Smooth muscle cell (in vitro differentiated cells): ENCODE measurements at regions not wholly inside any gene's neighbourhood (a gene's known extent, or its start where the extent isn't known, plus 50 kb on each side); places are given as distances from the start of the nearest gene placed in this dataset.
"Not testable (repeated sequence)": the region's sequence is repeated elsewhere in the genome, so short reads cannot be mapped to it uniquely, and the experiment has no call there.

ENCODE experiments used
- DNase-seq: peaks from one replicate; lab custom pipeline; 2025; ENCODE audit not compliant: unreplicated experiment; lab: John Stamatoyannopoulos, UW
- H2AFZ ChIP-seq: fragments of 200-600 bp; sonication (generic); 2 replicates; pipeline ENCODE4 v1.6.0; 2016; ENCODE audit warnings: antibody characterized with exemption, low read depth, mild to moderate bottlenecking
- H3F3A ChIP-seq: fragments of 200-600 bp; sonication (generic); 2 replicates; pipeline ENCODE4 v1.6.0; 2017; ENCODE audit warnings: antibody characterized with exemption, low read depth
- H3K27ac ChIP-seq: fragments of 200-600 bp; sonication (generic); 2 replicates; pipeline ENCODE4 v1.5.1; 2016; ENCODE audit warnings: low read depth, mild to moderate bottlenecking
- H3K27me3 ChIP-seq: fragments of 200-600 bp; sonication (generic); 2 replicates; pipeline ENCODE4 v1.6.1; 2016; ENCODE audit warnings: low read depth, mild to moderate bottlenecking
- H3K36me3 ChIP-seq: fragments of 200-600 bp; sonication (generic); 2 replicates; pipeline ENCODE4 v1.5.1; 2016; ENCODE audit warnings: low read depth
- H3K4me1 ChIP-seq: fragments of 200-600 bp; sonication (generic); 2 replicates; pipeline ENCODE4 v1.5.1; 2016; ENCODE audit warnings: low read depth
- H3K4me2 ChIP-seq: fragments of 200-600 bp; sonication (generic); 2 replicates; pipeline ENCODE4 v1.6.0; 2016; ENCODE audit warnings: mild to moderate bottlenecking
- H3K4me3 ChIP-seq: fragments of 200-600 bp; sonication (generic); 2 replicates; pipeline ENCODE4 v1.5.1; 2016; ENCODE audit warnings: mild to moderate bottlenecking
- H3K79me2 ChIP-seq: fragments of 200-600 bp; sonication (generic); 2 replicates; pipeline ENCODE4 v1.6.0; 2016; ENCODE audit warnings: low read depth, mild to moderate bottlenecking
- H3K9ac ChIP-seq: fragments of 200-600 bp; sonication (generic); 2 replicates; pipeline ENCODE4 v1.6.0; 2016; ENCODE audit warnings: low read depth
- H3K9me3 ChIP-seq: fragments of 200-600 bp; sonication (generic); replicated peaks from 2 replicates; pipeline ENCODE4 v1.5.1; 2016; ENCODE audit warnings: low read depth
- H4K20me1 ChIP-seq: fragments of 200-600 bp; sonication (generic); 2 replicates; pipeline ENCODE4 v1.6.0; 2016; ENCODE audit warnings: low read depth
- CTCF ChIP-seq: fragments of 200-600 bp; sonication (generic); IDR thresholded peaks from 2 replicates; pipeline ENCODE4 v1.5.1; 2017; ENCODE audit warnings: borderline replicate concordance, mild to moderate bottlenecking, antibody characterized with exemption; ENCODE audit not compliant: insufficient read depth, poor library complexity, severe bottlenecking
- whole genome bisulfite sequencing: methylation state at CpG from one replicate; pipeline ENCODE4 v1.1.7; 2016; ENCODE audit warnings: low lambda C conversion rate; 5-methylcytosine and 5-hydroxymethylcytosine counted together

- H3K4me1 ChIP-seq, H3K27ac ChIP-seq, H3K9me3 ChIP-seq, H4K20me1 ChIP-seq, H3K27me3 ChIP-seq, DNase-seq, H3K4me2 ChIP-seq, H3K36me3 ChIP-seq, H3K9ac ChIP-seq, H3F3A ChIP-seq, H3K79me2 ChIP-seq, H2AFZ ChIP-seq, H3K4me3 ChIP-seq: not testable (repeated sequence)
- WGBS, result 92% methylated on average over 1 of the region's 1 CpG
Measured at GRCh38 chr7:106713452-106713851, 52.5 kb upstream of the CCDC71L start.

- not testable (repeated sequence) for H3K9me3 ChIP-seq, H3F3A ChIP-seq, H3K4me1 ChIP-seq, H3K27ac ChIP-seq, H3K79me2 ChIP-seq, H3K4me3 ChIP-seq, H3K4me2 ChIP-seq, H3K9ac ChIP-seq, H3K27me3 ChIP-seq, H2AFZ ChIP-seq, DNase-seq, H3K36me3 ChIP-seq, H4K20me1 ChIP-seq
- 92% methylated on average over 6 of the region's 6 CpGs for WGBS
Measured at GRCh38 chr7:106714590-106715442, 53.9 kb upstream of the CCDC71L start.

- no peak overlapping the region for H3K27ac ChIP-seq
- no peak overlapping the region for H3K4me2 ChIP-seq
- peaks cover 7% of the 10 kb centered on the region for H3K4me1 ChIP-seq
- H3K4me3 ChIP-seq, result no peak overlapping the region
- TF ChIP-seq CTCF, result no peak
- no peak for DNase-seq
- no peaks in the 10 kb centered on the region for H4K20me1 ChIP-seq
- 100% methylated on average over 2 of the region's 2 CpGs for WGBS
- H3K27me3 ChIP-seq, result no peaks in the 10 kb centered on the region
- H2AFZ ChIP-seq, result no peak overlapping the region
- no peak overlapping the region for H3K9ac ChIP-seq
- H3K36me3 ChIP-seq, result no peaks in the 10 kb centered on the region
- H3K79me2 ChIP-seq, result no peaks in the 10 kb centered on the region
- peaks cover 3% of the 10 kb centered on the region for H3F3A ChIP-seq
- no peaks in the 10 kb centered on the region for H3K9me3 ChIP-seq
Measured at GRCh38 chr7:106715730-106716129, 54.8 kb upstream of the CCDC71L start.

GRCh38 chr7:106717254-106717954 is 56.4 kb upstream of the CCDC71L start:
- Histone ChIP-seq H3K9ac (peak overlapping the region; percentile 70), H3K27me3 (no peaks in the 10 kb centered on the region), H2AFZ (no peak overlapping the region), H4K20me1 (no peaks in the 10 kb centered on the region), H3K4me3 (no peak overlapping the region), H3K36me3 (no peaks in the 10 kb centered on the region), H3K27ac (peak overlapping the region; percentile 94), H3K4me1 (peaks cover 7% of the 10 kb centered on the region), H3K4me2 (peak overlapping the region; percentile 61), H3F3A (peaks cover 3% of the 10 kb centered on the region), H3K9me3 (no peaks in the 10 kb centered on the region), H3K79me2 (no peaks in the 10 kb centered on the region)
- DNase-seq, result no peak
- 85% methylated on average over 1 of the region's 1 CpG for WGBS
- TF ChIP-seq CTCF, result no peak
